ENCODE measurements at regions not wholly inside any gene's neighbourhood (a gene's known extent, or its start where the extent isn't known, plus 50 kb on each side); places are given as distances from the start of the nearest gene placed in this dataset.
A peak's percentile ranks its signal among the peaks of the same experiment; 100 is the strongest.

- TF ChIP-seq, protein P1, sequence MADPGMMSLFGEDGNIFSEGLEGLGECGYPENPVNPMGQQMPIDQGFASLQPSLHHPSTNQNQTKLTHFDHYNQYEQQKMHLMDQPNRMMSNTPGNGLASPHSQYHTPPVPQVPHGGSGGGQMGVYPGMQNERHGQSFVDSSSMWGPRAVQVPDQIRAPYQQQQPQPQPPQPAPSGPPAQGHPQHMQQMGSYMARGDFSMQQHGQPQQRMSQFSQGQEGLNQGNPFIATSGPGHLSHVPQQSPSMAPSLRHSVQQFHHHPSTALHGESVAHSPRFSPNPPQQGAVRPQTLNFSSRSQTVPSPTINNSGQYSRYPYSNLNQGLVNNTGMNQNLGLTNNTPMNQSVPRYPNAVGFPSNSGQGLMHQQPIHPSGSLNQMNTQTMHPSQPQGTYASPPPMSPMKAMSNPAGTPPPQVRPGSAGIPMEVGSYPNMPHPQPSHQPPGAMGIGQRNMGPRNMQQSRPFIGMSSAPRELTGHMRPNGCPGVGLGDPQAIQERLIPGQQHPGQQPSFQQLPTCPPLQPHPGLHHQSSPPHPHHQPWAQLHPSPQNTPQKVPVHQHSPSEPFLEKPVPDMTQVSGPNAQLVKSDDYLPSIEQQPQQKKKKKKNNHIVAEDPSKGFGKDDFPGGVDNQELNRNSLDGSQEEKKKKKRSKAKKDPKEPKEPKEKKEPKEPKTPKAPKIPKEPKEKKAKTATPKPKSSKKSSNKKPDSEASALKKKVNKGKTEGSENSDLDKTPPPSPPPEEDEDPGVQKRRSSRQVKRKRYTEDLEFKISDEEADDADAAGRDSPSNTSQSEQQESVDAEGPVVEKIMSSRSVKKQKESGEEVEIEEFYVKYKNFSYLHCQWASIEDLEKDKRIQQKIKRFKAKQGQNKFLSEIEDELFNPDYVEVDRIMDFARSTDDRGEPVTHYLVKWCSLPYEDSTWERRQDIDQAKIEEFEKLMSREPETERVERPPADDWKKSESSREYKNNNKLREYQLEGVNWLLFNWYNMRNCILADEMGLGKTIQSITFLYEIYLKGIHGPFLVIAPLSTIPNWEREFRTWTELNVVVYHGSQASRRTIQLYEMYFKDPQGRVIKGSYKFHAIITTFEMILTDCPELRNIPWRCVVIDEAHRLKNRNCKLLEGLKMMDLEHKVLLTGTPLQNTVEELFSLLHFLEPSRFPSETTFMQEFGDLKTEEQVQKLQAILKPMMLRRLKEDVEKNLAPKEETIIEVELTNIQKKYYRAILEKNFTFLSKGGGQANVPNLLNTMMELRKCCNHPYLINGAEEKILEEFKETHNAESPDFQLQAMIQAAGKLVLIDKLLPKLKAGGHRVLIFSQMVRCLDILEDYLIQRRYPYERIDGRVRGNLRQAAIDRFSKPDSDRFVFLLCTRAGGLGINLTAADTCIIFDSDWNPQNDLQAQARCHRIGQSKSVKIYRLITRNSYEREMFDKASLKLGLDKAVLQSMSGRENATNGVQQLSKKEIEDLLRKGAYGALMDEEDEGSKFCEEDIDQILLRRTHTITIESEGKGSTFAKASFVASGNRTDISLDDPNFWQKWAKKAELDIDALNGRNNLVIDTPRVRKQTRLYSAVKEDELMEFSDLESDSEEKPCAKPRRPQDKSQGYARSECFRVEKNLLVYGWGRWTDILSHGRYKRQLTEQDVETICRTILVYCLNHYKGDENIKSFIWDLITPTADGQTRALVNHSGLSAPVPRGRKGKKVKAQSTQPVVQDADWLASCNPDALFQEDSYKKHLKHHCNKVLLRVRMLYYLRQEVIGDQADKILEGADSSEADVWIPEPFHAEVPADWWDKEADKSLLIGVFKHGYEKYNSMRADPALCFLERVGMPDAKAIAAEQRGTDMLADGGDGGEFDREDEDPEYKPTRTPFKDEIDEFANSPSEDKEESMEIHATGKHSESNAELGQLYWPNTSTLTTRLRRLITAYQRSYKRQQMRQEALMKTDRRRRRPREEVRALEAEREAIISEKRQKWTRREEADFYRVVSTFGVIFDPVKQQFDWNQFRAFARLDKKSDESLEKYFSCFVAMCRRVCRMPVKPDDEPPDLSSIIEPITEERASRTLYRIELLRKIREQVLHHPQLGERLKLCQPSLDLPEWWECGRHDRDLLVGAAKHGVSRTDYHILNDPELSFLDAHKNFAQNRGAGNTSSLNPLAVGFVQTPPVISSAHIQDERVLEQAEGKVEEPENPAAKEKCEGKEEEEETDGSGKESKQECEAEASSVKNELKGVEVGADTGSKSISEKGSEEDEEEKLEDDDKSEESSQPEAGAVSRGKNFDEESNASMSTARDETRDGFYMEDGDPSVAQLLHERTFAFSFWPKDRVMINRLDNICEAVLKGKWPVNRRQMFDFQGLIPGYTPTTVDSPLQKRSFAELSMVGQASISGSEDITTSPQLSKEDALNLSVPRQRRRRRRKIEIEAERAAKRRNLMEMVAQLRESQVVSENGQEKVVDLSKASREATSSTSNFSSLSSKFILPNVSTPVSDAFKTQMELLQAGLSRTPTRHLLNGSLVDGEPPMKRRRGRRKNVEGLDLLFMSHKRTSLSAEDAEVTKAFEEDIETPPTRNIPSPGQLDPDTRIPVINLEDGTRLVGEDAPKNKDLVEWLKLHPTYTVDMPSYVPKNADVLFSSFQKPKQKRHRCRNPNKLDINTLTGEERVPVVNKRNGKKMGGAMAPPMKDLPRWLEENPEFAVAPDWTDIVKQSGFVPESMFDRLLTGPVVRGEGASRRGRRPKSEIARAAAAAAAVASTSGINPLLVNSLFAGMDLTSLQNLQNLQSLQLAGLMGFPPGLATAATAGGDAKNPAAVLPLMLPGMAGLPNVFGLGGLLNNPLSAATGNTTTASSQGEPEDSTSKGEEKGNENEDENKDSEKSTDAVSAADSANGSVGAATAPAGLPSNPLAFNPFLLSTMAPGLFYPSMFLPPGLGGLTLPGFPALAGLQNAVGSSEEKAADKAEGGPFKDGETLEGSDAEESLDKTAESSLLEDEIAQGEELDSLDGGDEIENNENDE (IDR thresholded peaks at IDR 0.05; ENCODE audit: insufficient replicate concordance, low read length): no peak
- TF ChIP-seq CTCF (IDR thresholded peaks at IDR 0.05; ENCODE audit: control extremely low read depth in 1 of 3, insufficient read depth in 1 of 3, low read depth in 1 of 3, low read length in 3 of 3): peak; percentile 29 to 56 (median 52)
These were observed 86.4 kb downstream of the ADRB2 start (continued) for GRCh38 chr5:148912714-148913398.

Data from H1 (cell line).